ENCODE measurements at regions not wholly inside any gene's neighbourhood (a gene's known extent, or its start where the extent isn't known, plus 50 kb on each side); places are given as distances from the start of the nearest gene placed in this dataset.

- no peak for DNase-seq (ENCODE audit: low read depth in 2 of 2)
Measured at GRCh38 chr16:73191660-73192046, 143.7 kb upstream of the ZFHX3 start.

- DNase-seq (ENCODE audit: low read depth in 2 of 2), result no peak
Measured at GRCh38 chr16:73190688-73191659, 143.0 kb upstream of the ZFHX3 start.

- DNase-seq (ENCODE audit: low read depth in 2 of 2), result no peak
Measured at GRCh38 chr16:73190256-73190655, 142.3 kb upstream of the ZFHX3 start.

- DNase-seq (ENCODE audit: low read depth in 2 of 2), result no peak
Measured at GRCh38 chr16:73189136-73189535, 141.2 kb upstream of the ZFHX3 start.

- DNase-seq (ENCODE audit: low read depth in 2 of 2), result no peak
Measured at GRCh38 chr16:73186752-73187601, 139.0 kb upstream of the ZFHX3 start.

- DNase-seq (ENCODE audit: low read depth in 2 of 2), result no peak
Measured at GRCh38 chr16:73185737-73186136, 137.8 kb upstream of the ZFHX3 start.

GRCh38 chr16:73183611-73184092 is 135.7 kb upstream of the ZFHX3 start:
- no peak for DNase-seq (ENCODE audit: low read depth in 2 of 2)

- no peak for DNase-seq (ENCODE audit: low read depth in 2 of 2)
Measured at GRCh38 chr16:73179705-73180331, 131.9 kb upstream of the ZFHX3 start.

- no peak for DNase-seq (ENCODE audit: low read depth in 2 of 2)
Measured at GRCh38 chr16:73177729-73178295, 129.9 kb upstream of the ZFHX3 start.

- no peak for DNase-seq (ENCODE audit: low read depth in 2 of 2)
Measured at GRCh38 chr16:73176577-73177013, 128.7 kb upstream of the ZFHX3 start.

GRCh38 chr16:73172973-73173709 is 125.2 kb upstream of the ZFHX3 start:
- DNase-seq (ENCODE audit: low read depth in 2 of 2), result no peak

- DNase-seq (ENCODE audit: low read depth in 2 of 2), result no peak
Measured at GRCh38 chr16:73172241-73172972, 124.5 kb upstream of the ZFHX3 start.

GRCh38 chr16:73171901-73172240 is 123.9 kb upstream of the ZFHX3 start:
- no peak for DNase-seq (ENCODE audit: low read depth in 2 of 2)

GRCh38 chr16:73171380-73171779 is 123.5 kb upstream of the ZFHX3 start:
- no peak for DNase-seq (ENCODE audit: low read depth in 2 of 2)

- no peak for DNase-seq (ENCODE audit: low read depth in 2 of 2)
Measured at GRCh38 chr16:73170612-73171038, 122.7 kb upstream of the ZFHX3 start.

- no peak for DNase-seq (ENCODE audit: low read depth in 2 of 2)
Measured at GRCh38 chr16:73166947-73167550, 119.1 kb upstream of the ZFHX3 start.

- DNase-seq (ENCODE audit: low read depth in 2 of 2), result no peak
Measured at GRCh38 chr16:73166441-73166851, 118.5 kb upstream of the ZFHX3 start.

- DNase-seq (ENCODE audit: low read depth in 2 of 2), result no peak
Measured at GRCh38 chr16:73163238-73163815, 115.4 kb upstream of the ZFHX3 start.

GRCh38 chr16:73161977-73162376 is 114.0 kb upstream of the ZFHX3 start:
- DNase-seq (ENCODE audit: low read depth in 2 of 2), result no peak

All from activated CD4-positive, alpha-beta T cell treated with anti-CD3 and anti-CD28 coated beads for 24 hours (primary cell).